Panc1 (cell line): ENCODE measurements at regions not wholly inside any gene's neighbourhood (a gene's known extent, or its start where the extent isn't known, plus 50 kb on each side); places are given as distances from the start of the nearest gene placed in this dataset.

Source experiments
- ATAC-seq: fragments of 200-7000 bp; cut with Tn5 transposase; 2 replicates; pipeline ENCODE4 v1.9.1; 2020; ENCODE audit warnings: mild to moderate bottlenecking, moderate library complexity
- BruUV-seq: library from RNA; stranded (reverse); fragments of 400-500 nt; replicated peaks from 2 replicates; lab custom pipeline; 2021; lab: Mats Ljungman, UMichigan
- CTCF ChIA-PET: fragments of 300-600 bp; sonication (Branson Sonifier 250); formaldehyde crosslinking; loops from one replicate; lab custom pipeline; 2022; ENCODE audit warnings: antibody characterized with exemption; lab: Charles Lee
- POLR2A ChIA-PET: fragments of 300-600 bp; sonication (Branson Sonifier 250); formaldehyde crosslinking; loops from one replicate; lab custom pipeline; 2022; ENCODE audit warnings: antibody characterized with exemption; lab: Charles Lee
- DNase-seq: peaks from one replicate; pipeline ENCODE4 v3.0.0-alpha.2; 2010; ENCODE audit warnings: low read depth, low spot score
- H3K27ac ChIP-seq: 2 replicates; pipeline ENCODE4 v1.5.1; 2011; ENCODE audit warnings: mild to moderate bottlenecking, low read length, inconsistent platforms
- H3K27me3 ChIP-seq: fragments of 200-500 bp; sonication (Bioruptor generic); 2 replicates; pipeline ENCODE4 v1.6.0; 2014; ENCODE audit warnings: low read length, inconsistent platforms; ENCODE audit not compliant: control insufficient read depth, insufficient read depth
- H3K36me3 ChIP-seq: fragments of 200-500 bp; sonication (Bioruptor generic); 2 replicates; pipeline ENCODE4 v1.5.1; 2014; ENCODE audit warnings: inconsistent platforms, mild to moderate bottlenecking, low read length, moderate library complexity; ENCODE audit not compliant: control insufficient read depth, insufficient read depth
- H3K4me1 ChIP-seq: 2 replicates; pipeline ENCODE4 v1.5.1; 2011; ENCODE audit warnings: inconsistent platforms, mild to moderate bottlenecking, low read length, moderate library complexity; ENCODE audit not compliant: control insufficient read depth, insufficient read depth
- H3K4me3 ChIP-seq, 2 experiments: 2 replicates each; pipeline ENCODE4 v1.5.1; 2011 to 2012; ENCODE audit warnings: low read depth in 2 of 2, low read length in 2 of 2, mild to moderate bottlenecking in 2 of 2, inconsistent platforms in 1 of 2, moderate library complexity in 1 of 2
- H3K9me3 ChIP-seq: fragments of 200-500 bp; sonication (Bioruptor generic); 2 replicates; pipeline ENCODE4 v1.5.1; 2014; ENCODE audit warnings: low read depth, mild to moderate bottlenecking, inconsistent platforms, low read length, moderate library complexity; ENCODE audit not compliant: control insufficient read depth, insufficient read depth
- CTCF ChIP-seq: fragments of 450-650 bp; IDR thresholded peaks from 2 replicates; pipeline ENCODE4 v1.5.1; 2017; ENCODE audit warnings: mild to moderate bottlenecking
- POLR2AphosphoS5 ChIP-seq: IDR thresholded peaks from 2 replicates; pipeline ENCODE4 v1.6.1; 2012; ENCODE audit warnings: mild to moderate bottlenecking, low read depth, low read length, moderate library complexity
- REST ChIP-seq, 2 experiments: IDR thresholded peaks; 2 replicates each; pipeline ENCODE4 v1.6.1; 2011 to 2012; ENCODE audit warnings: low read depth in 2 of 2, control low read depth in 1 of 2, low read length in 1 of 2, mild to moderate bottlenecking in 1 of 2, moderate library complexity in 1 of 2; ENCODE audit not compliant: insufficient read depth in 1 of 2
- SIN3A ChIP-seq: IDR thresholded peaks from 2 replicates; pipeline ENCODE4 v1.6.1; 2012; ENCODE audit warnings: low read depth, mild to moderate bottlenecking, low read length, moderate library complexity, borderline replicate concordance; ENCODE audit not compliant: insufficient read depth
- TCF7L2 ChIP-seq: IDR thresholded peaks from 2 replicates; pipeline ENCODE4 v1.6.1; 2011; ENCODE audit warnings: mild to moderate bottlenecking, low read depth, low read length, inconsistent platforms
- in situ Hi-C: cut with HindIII; loops from 2 replicates; pipeline ENCODE4 v1.10.0; 2016; ENCODE audit warnings: low sequenced_read_pairs, low pct_unique_long_range_greater_than_20kb
- intact Hi-C: fragments of 100-400 bp; cut with micrococcal nuclease; formaldehyde crosslinking; loops from one replicate; pipeline ENCODE4 v1.10.0; 2022; ENCODE audit not compliant: unreplicated experiment

- H3K27me3 ChIP-seq: no peaks in the 10 kb centered on the region
- H3K4me1 ChIP-seq: no peaks in the 10 kb centered on the region
- CTCF ChIA-PET: no interaction called here
- ATAC-seq (no peak), DNase-seq (no peak)
- POLR2A ChIA-PET: no interaction called here
- intact Hi-C loops (no loop called here), in situ Hi-C loops (no loop called here)
- BruUV-seq: no TSS peak
- H3K4me3 ChIP-seq: no peak overlapping the region
- H3K36me3 ChIP-seq: no peaks in the 10 kb centered on the region
- no peak overlapping the region for H3K27ac ChIP-seq
- no peak for TF ChIP-seq SIN3A
- H3K9me3 ChIP-seq: no peaks in the 10 kb centered on the region
Observed at GRCh38 chr5:121478636-121479035, 373.0 kb upstream of the FTMT start.

- no peak for ATAC-seq
- in situ Hi-C loops: no loop called here
Observed at GRCh38 chr5:121479337-121479736, 372.3 kb upstream of the FTMT start.

More at GRCh38 chr5:121479337-121479736, 372.3 kb upstream of the FTMT start:
- TF ChIP-seq SIN3A (no peak), POLR2AphosphoS5 (no peak), REST (IDR thresholded peaks at IDR 0.05; ENCODE audit: insufficient read depth in 1 of 2, low read depth in 2 of 2, low read length in 1 of 2) (no peak), CTCF (no peak), TCF7L2 (no peak)
- no TSS peak for BruUV-seq
- intact Hi-C loops: no loop called here
- no peak for DNase-seq
- POLR2A ChIA-PET: no interaction called here
- Histone ChIP-seq H3K4me1 (no peaks in the 10 kb centered on the region), H3K27me3 (no peaks in the 10 kb centered on the region), H3K4me3 (no peak overlapping the region), H3K27ac (no peak overlapping the region), H3K36me3 (no peaks in the 10 kb centered on the region), H3K9me3 (no peaks in the 10 kb centered on the region)
- CTCF ChIA-PET: no interaction called here
